GM18498 (cell line): ENCODE measurements at regions not wholly inside any gene's neighbourhood (a gene's known extent, or its start where the extent isn't known, plus 50 kb on each side); places are given as distances from the start of the nearest gene placed in this dataset.

Source experiments
- ATAC-seq: cut with Tn5 transposase; IDR thresholded peaks from one replicate; pipeline ENCODE4 v1.9.1; 2021; ENCODE audit warnings: mild to moderate bottlenecking, moderate library complexity; ENCODE audit not compliant: unreplicated experiment

DNA sequence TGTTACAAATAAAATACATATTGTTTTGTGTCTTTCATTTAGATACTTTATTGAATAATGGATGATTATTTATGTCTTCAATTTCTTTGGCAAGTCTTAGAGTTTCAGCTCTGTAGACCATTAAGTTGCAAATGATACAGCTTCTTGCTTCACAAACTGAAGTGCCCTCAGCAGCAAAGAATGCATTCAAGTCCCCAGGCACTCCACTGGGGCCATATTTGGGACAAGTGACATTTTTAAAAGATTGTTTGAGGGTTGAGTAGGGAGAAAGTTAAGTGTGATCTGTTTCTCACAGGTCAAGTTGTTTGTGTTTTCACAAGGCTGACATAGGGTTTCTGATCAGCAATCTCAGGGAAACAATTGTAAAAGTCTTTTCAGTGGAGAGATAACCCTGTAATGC is 400.7 kb downstream of the PLA2G4A start:
- no peak for ATAC-seq

DNA sequence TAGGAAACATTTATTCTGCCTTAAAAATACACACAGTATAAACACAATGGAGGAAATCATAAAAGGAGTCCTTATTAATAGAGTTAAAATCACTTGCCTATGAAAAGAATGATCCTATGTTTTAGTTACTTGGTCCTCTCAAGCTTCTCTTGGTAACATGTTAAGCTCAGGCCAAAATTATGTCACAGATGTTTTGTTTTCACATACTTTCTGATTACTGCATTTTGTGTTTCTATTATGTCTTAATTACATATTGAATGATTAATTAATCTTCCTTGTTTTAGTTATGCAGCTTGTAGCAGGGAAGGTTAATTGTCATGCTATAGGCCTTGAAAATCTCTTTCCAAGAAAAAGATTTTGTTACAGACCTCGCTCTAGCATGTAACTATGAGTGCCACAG is 406.0 kb downstream of the PLA2G4A start:
- ATAC-seq = no peak

DNA sequence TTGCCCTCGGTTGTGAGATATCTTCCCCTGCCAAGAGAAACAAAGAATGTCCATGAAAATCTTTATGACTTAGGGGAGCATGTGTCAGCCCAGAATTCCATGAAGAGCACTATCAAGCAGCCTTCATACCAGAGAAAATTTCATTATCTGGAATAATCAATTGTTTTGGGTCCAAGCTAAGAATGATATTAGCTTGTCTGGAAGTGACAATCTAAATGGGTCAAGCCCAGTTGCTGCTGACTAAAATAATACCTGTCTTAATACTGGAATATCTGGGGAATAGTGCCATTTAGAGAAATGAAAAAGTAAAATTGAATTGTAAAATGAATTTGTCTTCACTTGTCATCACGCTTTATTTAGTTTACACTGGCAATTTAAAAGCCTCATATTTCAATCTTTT is 407.4 kb downstream of the PLA2G4A start:
- no peak for ATAC-seq

- no peak for ATAC-seq
Observed at GRCh38 chr1:187236676-187237075, 407.9 kb downstream of the PLA2G4A start.

DNA sequence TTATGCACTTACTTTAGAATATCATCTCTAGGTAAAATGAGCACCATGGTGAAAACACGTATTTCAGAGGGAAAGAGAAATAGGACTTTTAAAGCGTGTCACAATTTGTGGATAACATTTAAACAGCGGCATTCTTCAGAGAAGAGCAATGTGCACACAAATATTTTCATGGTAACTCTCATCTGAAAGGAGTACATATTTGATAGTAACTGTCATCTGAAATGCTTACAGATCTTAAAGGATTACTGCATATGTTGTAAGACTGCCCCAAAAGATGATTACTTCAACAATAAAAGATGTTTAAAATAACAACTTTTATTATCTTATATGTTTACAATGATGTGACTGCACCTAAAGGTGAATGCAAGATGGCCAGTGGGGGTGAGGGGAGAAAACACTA is 408.8 kb downstream of the PLA2G4A start:
- no peak for ATAC-seq

DNA sequence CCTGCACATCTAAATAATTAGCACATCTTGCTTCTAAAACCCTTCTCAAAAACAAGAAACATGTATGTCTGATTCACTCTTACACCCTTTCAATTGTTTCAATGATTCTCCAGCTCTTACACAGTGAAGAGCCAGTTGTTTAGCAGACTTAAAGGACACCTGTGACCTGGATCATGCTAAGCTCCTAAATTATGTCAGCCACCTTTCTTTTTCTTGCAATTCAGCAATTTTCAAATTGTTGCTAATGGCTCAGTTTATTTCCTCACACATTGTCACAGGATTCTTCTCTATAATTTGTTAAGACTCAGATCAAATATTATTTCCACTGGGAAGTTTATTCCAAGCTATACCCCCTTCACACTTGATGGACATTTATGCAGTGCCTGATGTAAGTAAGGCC is 413.2 kb downstream of the PLA2G4A start:
- ATAC-seq = no peak

GRCh38 chr1:187244623-187245022 is 415.9 kb downstream of the PLA2G4A start:
- ATAC-seq = no peak

- no peak for ATAC-seq
Observed at GRCh38 chr1:187245201-187245600, 416.5 kb downstream of the PLA2G4A start.

DNA sequence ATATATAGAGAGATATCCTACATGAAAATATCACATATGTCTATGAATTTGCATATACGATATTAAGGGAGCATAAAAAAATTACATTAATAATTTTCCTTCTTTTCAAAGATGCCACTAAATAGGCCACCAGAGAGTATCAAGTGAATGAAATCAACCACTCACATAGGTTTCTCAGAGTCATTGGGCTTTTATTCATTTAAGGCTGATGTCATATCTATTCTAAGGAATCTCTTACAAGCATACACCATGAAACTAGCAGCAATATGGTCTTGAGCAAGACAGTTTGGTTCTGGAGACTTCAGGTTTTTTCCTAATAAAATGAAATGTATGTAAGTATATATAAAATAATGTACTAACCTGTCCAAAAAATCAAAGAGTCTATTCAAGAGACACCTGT is 420.4 kb downstream of the PLA2G4A start:
- ATAC-seq = no peak

- no peak for ATAC-seq
Observed at GRCh38 chr1:187252923-187253322, 424.2 kb downstream of the PLA2G4A start.

GRCh38 chr1:187257476-187257875 is 428.7 kb downstream of the PLA2G4A start:
- ATAC-seq = no peak

- ATAC-seq = no peak
Observed at GRCh38 chr1:187261637-187262036, 432.9 kb downstream of the PLA2G4A start.

- no peak for ATAC-seq
Observed at GRCh38 chr1:187262731-187263130, 434.0 kb downstream of the PLA2G4A start.

GRCh38 chr1:187264995-187265602 is 436.4 kb downstream of the PLA2G4A start:
- ATAC-seq = no peak

- no peak for ATAC-seq
Observed at GRCh38 chr1:187266051-187266450, 437.3 kb downstream of the PLA2G4A start.

GRCh38 chr1:187267827-187268226 is 439.1 kb downstream of the PLA2G4A start:
- no peak for ATAC-seq

- ATAC-seq = no peak
Observed at GRCh38 chr1:187270256-187270655, 441.5 kb downstream of the PLA2G4A start.

- ATAC-seq = no peak
Observed at GRCh38 chr1:187275346-187275745, 446.6 kb downstream of the PLA2G4A start.

GRCh38 chr1:187275985-187276575 is 447.3 kb downstream of the PLA2G4A start:
- ATAC-seq = no peak

DNA sequence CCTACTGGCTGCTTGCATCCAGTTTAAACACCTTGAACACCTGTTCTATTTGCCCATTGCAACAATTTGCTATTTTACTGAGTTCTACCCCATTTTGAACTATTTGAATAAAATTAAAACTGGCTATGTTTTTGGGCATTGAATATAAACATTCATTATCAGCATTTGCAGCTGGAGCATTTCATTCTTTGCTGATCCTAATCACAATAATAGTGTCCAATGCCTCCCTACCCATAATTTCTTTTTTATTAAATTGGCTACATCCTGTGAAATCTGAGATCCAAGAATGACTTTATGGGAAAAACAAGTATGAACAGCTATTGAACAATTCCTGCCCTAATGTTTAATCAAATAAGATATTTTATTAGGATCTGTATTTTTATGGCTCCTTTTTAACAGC is 447.9 kb downstream of the PLA2G4A start:
- no peak for ATAC-seq

GRCh38 chr1:187280031-187280430 is 451.3 kb downstream of the PLA2G4A start:
- no peak for ATAC-seq

DNA sequence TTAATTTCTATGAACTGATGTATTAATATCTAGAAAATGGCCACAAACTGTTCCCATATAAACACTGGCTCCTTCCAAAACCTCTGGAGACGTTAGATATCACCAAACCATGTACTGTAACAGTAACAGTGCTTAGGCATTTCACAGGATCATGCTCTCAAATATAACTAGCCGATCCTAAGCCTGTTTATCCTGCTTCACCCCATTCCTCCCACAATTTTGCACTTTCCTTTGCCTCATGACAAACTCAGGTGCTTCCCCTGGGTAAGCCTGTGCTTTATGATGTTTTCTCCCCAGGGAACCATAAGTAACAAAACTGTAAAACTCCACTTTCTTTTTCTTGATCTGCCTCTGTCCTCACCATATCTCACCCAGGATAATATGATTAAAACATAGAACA is 452.3 kb downstream of the PLA2G4A start:
- no peak for ATAC-seq

DNA sequence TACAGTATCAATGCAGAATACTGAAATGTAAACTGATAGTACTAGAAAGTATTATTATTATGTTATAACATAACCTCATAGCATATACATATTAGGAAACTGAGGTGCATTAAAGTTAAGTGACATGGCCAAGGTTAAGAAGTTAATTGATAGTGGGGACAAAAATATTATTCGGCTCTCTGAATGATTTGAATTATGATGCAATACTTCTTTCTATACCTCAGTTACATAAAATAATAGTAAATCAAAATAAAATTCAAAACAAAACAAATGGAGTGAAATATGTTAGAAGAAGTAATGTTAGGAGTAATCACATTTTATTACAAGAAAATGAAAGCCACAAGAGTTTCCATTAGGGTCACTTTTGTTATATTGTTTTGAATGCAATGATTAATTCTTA is 455.2 kb downstream of the PLA2G4A start:
- ATAC-seq = no peak
